Cardiac fibroblast (primary cell): ENCODE measurements at regions not wholly inside any gene's neighbourhood (a gene's known extent, or its start where the extent isn't known, plus 50 kb on each side); places are given as distances from the start of the nearest gene placed in this dataset.

ENCODE experiments used
- DNase-seq, 2 donors: peaks; one replicate each; pipeline versions ENCODE4 v3.0.0 to v3.0.0-alpha.2; 2010; ENCODE audit warnings: low read depth in 2 of 2
- H3K4me3 ChIP-seq, 2 donors: replicated peaks in 1 of 2; 1 replicate in 1 of 2; 2 replicates in 1 of 2; pipeline ENCODE4 v1.5.1; 2011; ENCODE audit warnings: low read depth in 2 of 2, low read length in 2 of 2, mild to moderate bottlenecking in 2 of 2, moderate library complexity in 1 of 2
- TF ChIP-seq, protein P1 (sequence below): IDR thresholded peaks from one replicate; pipeline ENCODE4 v1.5.1; 2011; ENCODE audit warnings: low read depth, mild to moderate bottlenecking, low read length, inconsistent platforms

DNA sequence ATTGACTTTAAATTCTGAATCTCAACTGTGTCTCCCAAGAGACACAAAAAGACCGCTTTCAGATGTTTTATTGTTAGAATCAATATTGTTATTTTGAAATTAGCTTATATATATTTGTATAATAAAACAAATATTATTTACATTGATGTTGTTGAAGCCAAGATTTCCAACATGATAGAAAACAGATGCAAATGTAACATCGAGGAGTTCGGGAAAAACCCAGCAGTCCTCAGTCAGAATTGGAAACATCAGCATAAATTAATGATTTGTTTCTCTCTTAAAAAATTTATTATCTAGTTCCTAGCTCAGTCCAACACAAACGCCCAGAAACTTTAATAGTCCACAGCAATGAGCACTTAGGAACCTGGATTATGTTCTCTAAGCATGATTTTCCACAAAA lies 1330.4 kb downstream of the TBC1D22A start:
- no peak overlapping the region for H3K4me3 ChIP-seq
- DNase-seq: no peak
- TF ChIP-seq, protein P1, sequence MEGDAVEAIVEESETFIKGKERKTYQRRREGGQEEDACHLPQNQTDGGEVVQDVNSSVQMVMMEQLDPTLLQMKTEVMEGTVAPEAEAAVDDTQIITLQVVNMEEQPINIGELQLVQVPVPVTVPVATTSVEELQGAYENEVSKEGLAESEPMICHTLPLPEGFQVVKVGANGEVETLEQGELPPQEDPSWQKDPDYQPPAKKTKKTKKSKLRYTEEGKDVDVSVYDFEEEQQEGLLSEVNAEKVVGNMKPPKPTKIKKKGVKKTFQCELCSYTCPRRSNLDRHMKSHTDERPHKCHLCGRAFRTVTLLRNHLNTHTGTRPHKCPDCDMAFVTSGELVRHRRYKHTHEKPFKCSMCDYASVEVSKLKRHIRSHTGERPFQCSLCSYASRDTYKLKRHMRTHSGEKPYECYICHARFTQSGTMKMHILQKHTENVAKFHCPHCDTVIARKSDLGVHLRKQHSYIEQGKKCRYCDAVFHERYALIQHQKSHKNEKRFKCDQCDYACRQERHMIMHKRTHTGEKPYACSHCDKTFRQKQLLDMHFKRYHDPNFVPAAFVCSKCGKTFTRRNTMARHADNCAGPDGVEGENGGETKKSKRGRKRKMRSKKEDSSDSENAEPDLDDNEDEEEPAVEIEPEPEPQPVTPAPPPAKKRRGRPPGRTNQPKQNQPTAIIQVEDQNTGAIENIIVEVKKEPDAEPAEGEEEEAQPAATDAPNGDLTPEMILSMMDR: no peak

DNA sequence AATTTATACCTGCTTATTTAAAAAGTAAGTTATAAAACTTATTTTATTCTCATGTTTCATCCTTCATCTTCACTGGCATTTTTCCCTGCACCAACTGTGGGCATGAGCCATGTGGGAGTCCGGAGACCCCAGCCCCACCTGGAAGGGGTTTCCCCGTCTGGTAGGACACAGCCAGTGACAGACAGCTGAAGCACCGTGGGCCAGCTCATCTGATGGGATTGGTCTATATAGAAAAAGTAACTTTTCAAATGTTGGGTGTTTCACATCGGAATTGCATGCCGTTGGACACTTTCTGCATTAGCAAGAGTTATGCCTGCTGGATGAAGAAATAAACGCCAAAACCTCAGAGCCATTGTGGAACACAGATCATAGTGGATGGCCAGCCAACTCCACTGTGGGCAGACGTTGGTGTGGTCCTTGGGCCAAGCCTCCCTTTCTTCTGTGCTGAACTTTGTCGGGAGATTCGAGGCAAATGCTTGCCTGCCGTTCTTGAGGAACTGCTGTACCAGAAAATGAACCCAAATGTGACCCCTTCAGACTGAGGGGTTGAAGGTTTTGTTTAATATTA lies 1329.3 kb downstream of the TBC1D22A start:
- TF ChIP-seq, protein P1: no peak
- no peak overlapping the region for H3K4me3 ChIP-seq
- DNase-seq: no peak

DNA sequence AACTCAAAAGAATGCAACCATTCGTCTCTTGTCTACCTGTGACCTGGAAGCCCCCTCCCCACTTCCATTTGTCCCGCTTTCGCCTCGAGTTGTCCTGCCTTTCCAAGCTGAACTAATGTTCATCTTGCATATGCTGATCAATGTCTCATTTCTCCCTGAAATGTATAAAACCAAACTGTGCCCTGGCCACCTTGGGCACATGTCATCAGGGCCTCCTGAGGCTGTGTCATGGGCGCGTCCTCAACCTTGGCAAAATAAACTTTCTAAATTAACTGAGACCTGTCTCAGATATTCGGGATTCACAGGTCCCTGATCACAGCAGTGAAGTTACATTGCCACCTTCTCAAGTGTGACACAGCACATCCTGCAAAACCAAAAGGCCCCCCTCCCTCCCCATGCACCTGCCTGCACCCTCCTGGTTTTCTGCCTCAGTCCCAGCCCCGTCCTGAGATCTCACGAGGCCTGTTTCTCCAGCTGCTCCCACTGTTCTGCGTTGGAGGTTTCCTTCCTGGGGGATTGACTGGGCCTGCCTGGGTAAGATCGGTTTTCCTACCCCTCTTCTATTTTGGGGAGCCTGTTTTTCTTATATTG lies 1328.7 kb downstream of the TBC1D22A start:
- H3K4me3 ChIP-seq: no peak overlapping the region
- DNase-seq: no peak
- TF ChIP-seq, protein P1: no peak

DNA sequence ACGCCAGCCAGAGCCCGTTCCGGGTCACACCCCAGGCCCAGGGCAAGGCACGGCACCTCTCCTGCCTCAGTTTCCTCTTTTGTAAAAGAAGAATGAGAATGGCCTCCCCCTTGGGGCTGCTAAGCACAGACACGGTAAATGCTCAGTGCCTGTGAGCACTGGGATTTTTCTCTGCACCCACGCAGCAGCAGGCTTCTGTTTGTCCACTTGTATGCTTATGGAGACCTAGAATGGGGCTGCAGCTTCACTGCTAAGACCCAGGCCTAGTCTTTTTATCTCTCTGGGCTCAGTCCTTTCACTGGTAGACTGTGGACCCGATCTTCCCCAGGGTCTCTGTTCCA lies 1327.9 kb downstream of the TBC1D22A start:
- DNase-seq: no peak
- TF ChIP-seq, protein P1: no peak
- no peak overlapping the region for H3K4me3 ChIP-seq

DNA sequence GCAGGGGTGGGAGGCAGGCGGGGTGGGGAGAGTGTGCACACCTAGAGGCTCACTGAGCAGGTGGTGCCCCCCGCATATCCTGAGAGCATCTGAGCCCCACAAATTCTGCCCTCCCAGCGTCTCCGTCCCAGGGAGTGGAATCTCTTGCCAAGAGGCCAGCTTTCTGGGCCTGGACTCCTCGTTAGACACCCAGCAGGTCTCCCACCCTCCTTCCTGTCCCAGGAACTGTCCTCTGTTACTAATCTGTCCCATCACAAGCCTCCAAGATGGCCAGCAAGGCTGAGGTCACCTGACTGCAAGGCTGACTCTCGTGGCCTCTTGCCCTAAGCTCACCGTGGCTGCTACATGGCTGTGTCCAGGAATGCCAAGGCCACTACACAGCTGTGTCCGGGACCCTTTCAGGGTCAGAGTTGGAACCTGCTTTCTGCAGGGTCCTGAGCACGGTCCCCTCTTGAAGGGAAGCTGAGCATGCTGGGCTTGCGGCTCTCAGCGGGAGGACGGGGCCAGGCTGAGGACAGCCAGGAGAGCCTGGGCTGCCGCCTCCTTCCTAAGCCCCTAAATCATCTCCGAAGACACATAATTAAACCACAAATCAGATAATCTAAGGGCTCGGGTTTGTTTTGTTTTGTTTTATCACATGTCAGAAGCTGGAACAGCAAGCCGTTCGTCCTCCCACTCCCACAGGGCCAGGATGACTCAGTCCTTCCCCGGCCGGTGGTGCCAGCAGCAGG lies 1327.3 kb downstream of the TBC1D22A start:
- DNase-seq: peak; percentile 4 to 5
- H3K4me3 ChIP-seq: no peak overlapping the region
- TF ChIP-seq, protein P1: no peak

DNA sequence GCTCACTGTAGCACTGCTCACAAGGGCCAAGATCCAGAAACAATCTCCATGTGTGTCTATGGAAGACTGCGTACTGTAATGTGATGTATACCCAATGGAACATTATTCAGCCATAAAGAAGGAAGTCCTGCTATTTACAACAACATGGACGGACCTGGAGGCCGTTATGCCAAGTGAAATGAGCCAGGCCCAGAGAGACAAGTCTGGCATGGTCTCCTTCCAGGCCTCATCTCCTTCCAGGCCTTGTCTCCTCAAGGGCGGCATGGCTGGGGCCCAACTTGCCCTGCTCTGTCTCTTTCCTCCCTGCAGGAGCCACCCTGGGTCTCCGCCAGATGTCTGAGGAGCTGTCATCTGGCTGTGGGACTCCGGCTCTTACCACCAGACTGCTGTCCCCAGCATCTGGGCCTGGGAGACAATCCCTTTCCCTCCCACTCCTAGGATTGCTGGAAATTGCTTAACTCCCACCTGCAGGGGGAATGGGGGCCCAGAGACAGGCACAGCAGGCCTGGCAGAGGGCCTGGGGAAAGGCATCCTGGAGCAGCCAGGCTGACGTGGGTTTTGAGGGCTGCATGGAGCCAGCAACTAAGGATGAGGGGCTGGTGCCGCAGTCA lies 1326.6 kb downstream of the TBC1D22A start:
- TF ChIP-seq, protein P1: no peak
- no peak for DNase-seq
- no peak overlapping the region for H3K4me3 ChIP-seq
